OCI-LY3 (cell line): ENCODE measurements at regions not wholly inside any gene's neighbourhood (a gene's known extent, or its start where the extent isn't known, plus 50 kb on each side); places are given as distances from the start of the nearest gene placed in this dataset.

Experiments
- CTCF ChIP-seq: fragments of 200-600, 300-600 bp; sonication (generic); IDR thresholded peaks from 2 replicates; pipeline ENCODE4 v1.5.1; 2014; ENCODE audit warnings: antibody characterized with exemption, low read length, low read depth
- EZH2phosphoT487 ChIP-seq: fragments of 200-600 bp; shearing (Covaris generic); IDR thresholded peaks from 2 replicates; pipeline ENCODE4 v1.6.1; 2018; ENCODE audit warnings: antibody characterized with exemption, mixed run types, low read depth

GRCh38 chr11:29306527-29306926, 710.3 kb downstream of the KCNA4 start:
- TF ChIP-seq CTCF (no peak), EZH2phosphoT487 (no peak)
